Stimulated activated CD8-positive, alpha-beta memory T cell treated with anti-CD3 and anti-CD28 coated beads, Interleukin-7, amount 100 ng/mL, for 4 hours (primary cell): ENCODE measurements at regions not wholly inside any gene's neighbourhood (a gene's known extent, or its start where the extent isn't known, plus 50 kb on each side); places are given as distances from the start of the nearest gene placed in this dataset.
"Not testable (repeated sequence)": the region's sequence is repeated elsewhere in the genome, so short reads cannot be mapped to it uniquely, and the experiment has no call there.

ENCODE experiments used
- DNase-seq, 2 donors: peaks; one replicate each; pipeline ENCODE4 v3.0.0-alpha.2; 2020; ENCODE audit warnings: low read depth in 2 of 2

- no peak for DNase-seq
Observed at GRCh38 chr6:167662075-167662880, 164.4 kb upstream of the AFDN start.

- DNase-seq = no peak
Observed at GRCh38 chr6:167662881-167663205, 163.9 kb upstream of the AFDN start.

GRCh38 chr6:167663316-167663715 lies 163.4 kb upstream of the AFDN start:
- DNase-seq = no peak

GRCh38 chr6:167663784-167664443 lies 162.8 kb upstream of the AFDN start:
- no peak for DNase-seq

- no peak for DNase-seq
Observed at GRCh38 chr6:167664678-167665660, 161.7 kb upstream of the AFDN start.

GRCh38 chr6:167665698-167666330 lies 160.9 kb upstream of the AFDN start:
- DNase-seq = no peak

- no peak for DNase-seq
Observed at GRCh38 chr6:167666571-167667203, 160.0 kb upstream of the AFDN start.

- no peak for DNase-seq
Observed at GRCh38 chr6:167667204-167668018, 159.3 kb upstream of the AFDN start.

GRCh38 chr6:167668019-167668753 lies 158.5 kb upstream of the AFDN start:
- DNase-seq = no peak

GRCh38 chr6:167668754-167669552 lies 157.8 kb upstream of the AFDN start:
- DNase-seq = no peak

- DNase-seq = no peak
Observed at GRCh38 chr6:167669553-167669849, 157.2 kb upstream of the AFDN start.

GRCh38 chr6:167669870-167670802 lies 156.6 kb upstream of the AFDN start:
- no peak for DNase-seq

GRCh38 chr6:167670938-167671338 lies 155.8 kb upstream of the AFDN start:
- DNase-seq = no peak

GRCh38 chr6:167671379-167671976 lies 155.2 kb upstream of the AFDN start:
- DNase-seq = not testable (repeated sequence)

- DNase-seq = no peak
Observed at GRCh38 chr6:167671977-167672687, 154.6 kb upstream of the AFDN start.

- no peak for DNase-seq
Observed at GRCh38 chr6:167672738-167673137, 154.0 kb upstream of the AFDN start.

- DNase-seq = no peak
Observed at GRCh38 chr6:167673946-167674345, 152.8 kb upstream of the AFDN start.
